22Rv1 (cell line): ENCODE measurements at regions not wholly inside any gene's neighbourhood (a gene's known extent, or its start where the extent isn't known, plus 50 kb on each side); places are given as distances from the start of the nearest gene placed in this dataset.

Source experiments
- CTCF ChIP-seq: fragments of 450-650 bp; IDR thresholded peaks from 2 replicates; pipeline ENCODE4 v1.5.1; 2017; ENCODE audit warnings: mild to moderate bottlenecking
- ZFX ChIP-seq: fragments of 450-650 bp; IDR thresholded peaks from 2 replicates; pipeline ENCODE4 v1.6.1; 2017; ENCODE audit warnings: antibody characterized with exemption, borderline replicate concordance

GRCh38 chr7:113636727-113637421, 281.9 kb downstream of the PPP1R3A start:
- TF ChIP-seq CTCF: no peak
- TF ChIP-seq ZFX: no peak
